COLO829 (cell line): ENCODE measurements at regions not wholly inside any gene's neighbourhood (a gene's known extent, or its start where the extent isn't known, plus 50 kb on each side); places are given as distances from the start of the nearest gene placed in this dataset.
"Not testable (repeated sequence)": the region's sequence is repeated elsewhere in the genome, so short reads cannot be mapped to it uniquely, and the experiment has no call there.

Experiments
- DNase-seq: peaks from one replicate; pipeline ENCODE4 v3.0.0; 2012; ENCODE audit warnings: low spot score

GRCh38 chr1:229133151-229133550 lies 137.8 kb upstream of the RAB4A start:
- DNase-seq: no peak

DNA sequence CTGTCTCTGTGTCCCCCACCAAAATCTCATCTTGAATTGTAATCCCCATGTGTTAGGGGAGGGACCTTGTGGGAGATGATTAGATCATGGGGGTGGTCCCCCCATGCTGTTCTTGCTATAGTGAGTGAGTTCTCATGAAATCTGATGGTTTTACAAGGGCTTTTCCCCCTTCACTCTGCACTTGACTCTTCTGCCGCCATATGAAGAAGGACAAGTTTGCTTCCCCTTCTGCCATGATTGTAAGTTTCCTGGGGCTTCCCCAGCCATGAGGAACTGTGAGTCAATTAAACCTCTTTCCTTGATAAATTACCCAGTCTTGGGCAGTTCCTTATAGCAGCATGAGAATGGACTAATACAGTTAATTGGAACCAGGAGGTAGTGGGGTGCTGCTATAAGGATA lies 137.1 kb upstream of the RAB4A start:
- no peak for DNase-seq

DNA sequence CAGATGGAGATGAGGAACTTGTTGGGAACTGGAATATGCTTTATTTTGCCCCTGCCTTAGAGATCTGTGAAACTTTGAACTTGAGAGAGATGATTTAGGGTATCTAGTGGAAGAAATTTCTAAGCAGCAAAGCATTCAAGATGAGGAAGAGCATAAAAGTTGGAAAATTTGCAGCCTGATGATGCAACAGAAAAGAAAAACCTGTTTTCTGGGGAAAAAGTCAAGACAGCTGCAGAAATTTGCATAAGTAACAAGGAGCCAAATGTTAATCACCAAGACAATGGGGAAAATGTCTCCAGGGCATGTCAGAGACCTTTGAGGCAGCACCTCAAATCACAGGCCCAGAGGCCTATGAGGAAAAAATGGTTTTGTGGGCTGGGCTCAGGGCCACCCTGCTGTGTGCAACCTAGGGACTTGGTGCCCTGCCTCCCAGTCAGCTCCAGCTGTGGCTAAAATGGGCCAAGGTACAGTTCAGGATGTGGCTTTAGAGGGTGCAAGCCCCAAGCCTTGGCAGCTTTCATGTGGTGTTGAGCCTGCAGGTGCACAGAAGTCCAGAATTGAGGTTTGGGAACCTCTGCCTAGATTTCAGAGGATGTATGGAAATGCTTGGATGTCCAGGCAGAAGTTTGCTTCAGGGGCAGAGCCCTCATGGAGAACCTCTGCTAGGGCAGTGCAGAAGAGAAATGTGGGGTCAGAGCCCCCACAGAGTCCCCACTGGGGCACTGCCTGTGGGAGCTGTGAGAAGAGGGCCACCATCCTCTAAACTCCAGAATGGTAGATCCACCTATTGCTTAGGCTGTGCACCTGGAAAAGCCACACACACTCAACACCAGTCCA lies 136.3 kb upstream of the RAB4A start:
- DNase-seq: not testable (repeated sequence)

DNA sequence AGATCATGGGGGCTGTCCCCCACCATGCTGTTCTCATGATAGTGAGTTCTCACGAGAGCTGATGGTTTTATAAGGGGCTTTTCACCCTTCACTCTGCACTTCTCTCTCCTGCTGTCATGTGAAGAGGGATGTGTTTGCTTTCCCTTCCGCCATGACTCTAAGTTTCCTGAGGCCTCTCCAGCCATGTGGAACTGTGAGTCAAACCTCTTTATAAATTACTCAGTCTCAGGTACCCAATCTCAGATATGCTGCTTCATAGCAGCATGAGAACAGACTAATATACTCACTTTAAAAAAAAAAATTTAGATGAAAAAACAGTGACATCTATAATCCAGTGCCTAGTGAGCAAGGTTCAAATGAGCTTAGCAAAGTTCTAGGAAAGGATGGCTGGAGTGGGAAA lies 135.1 kb upstream of the RAB4A start:
- DNase-seq: no peak

DNA sequence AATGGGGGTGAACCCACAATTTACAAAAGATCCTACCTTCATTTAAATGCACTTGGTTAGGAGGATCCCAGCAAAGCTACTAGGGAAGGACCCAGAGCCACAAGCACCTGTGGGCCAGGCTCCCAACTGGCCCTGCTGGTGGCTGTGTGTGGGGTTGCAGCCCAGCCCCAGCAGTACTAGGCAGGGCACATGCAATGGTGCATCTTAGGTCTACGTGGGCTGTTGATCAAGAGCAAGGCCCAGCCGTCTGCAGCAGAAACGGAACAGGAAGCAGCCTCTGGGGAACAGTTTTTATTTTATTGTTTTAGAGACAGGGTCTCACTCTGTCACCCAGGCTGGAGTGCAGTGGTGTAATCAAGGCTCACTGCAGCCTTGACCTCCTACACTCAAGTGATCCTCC lies 134.1 kb upstream of the RAB4A start:
- DNase-seq: no peak

GRCh38 chr1:229137271-229137670 lies 133.6 kb upstream of the RAB4A start:
- no peak for DNase-seq

GRCh38 chr1:229138058-229138457 lies 132.9 kb upstream of the RAB4A start:
- DNase-seq: no peak

DNA sequence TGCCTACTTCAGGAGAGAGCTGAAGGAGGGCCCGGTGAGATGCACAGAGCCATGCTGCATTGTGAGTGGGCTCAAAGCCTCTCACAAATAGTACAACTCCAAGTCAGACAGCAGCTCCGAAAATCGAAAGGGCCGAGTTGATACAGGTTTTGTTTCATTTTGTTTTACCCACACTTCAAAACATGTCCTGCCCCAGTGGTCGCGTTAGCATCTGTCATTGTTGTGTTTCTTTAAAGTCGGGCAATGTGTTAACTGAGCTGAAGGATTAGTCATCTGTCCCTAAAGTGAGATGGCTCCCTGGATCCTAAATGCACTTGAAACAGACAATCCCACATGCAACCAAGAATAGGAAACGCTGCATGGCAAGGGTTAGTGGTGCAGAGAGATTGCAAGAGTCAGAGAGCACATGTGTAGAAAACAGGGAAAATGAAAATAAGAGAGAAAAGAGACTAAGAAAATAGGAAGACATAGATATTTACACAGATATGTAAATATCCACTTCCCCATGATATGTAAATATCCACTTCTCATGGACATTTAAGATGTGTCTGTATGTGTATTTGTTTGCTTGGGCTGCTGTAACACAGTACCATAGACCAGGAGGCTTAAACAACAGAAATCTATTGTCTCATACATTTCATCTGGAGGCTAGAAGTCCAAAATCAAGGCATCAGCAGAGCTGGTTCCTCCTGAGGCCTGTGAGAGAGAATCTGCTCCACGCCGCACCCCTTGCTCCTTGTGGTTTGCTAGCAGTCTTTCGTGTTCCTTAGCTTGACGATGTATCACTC lies 131.4 kb upstream of the RAB4A start:
- no peak for DNase-seq

DNA sequence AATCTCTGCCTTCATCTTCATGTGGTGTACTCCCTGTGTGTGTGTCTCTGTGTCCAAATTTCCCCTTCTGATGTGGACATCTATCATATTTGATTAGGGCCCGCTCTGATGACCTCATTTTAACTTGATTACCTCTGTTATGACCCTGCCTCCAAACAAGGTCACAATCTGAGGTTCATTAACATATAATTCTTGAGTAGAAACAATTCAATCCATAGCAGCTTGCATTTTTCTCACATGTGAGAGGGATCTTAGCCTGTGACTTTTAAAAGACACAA lies 130.9 kb upstream of the RAB4A start:
- no peak for DNase-seq

DNA sequence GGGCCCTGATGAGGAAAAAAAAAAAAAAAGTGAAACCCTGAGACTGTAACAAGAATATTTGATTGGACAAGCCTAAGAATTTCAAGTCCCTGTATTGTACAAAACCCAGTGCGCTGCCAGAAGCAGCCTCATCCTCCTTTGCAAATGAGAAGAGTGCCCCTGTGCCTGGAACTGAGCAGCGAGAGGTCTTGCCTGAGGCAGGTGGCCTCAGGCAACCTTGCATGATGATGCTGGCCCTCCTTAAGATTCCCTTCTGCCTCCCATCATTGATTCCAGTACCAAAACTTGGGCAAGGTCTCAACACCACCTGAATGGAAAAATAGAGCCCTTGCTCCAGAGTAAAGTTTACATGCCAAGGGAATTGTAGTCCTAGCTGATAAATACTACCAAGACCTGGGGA lies 129.6 kb upstream of the RAB4A start:
- DNase-seq: no peak

GRCh38 chr1:229141689-229142377 lies 129.1 kb upstream of the RAB4A start:
- DNase-seq: no peak

DNA sequence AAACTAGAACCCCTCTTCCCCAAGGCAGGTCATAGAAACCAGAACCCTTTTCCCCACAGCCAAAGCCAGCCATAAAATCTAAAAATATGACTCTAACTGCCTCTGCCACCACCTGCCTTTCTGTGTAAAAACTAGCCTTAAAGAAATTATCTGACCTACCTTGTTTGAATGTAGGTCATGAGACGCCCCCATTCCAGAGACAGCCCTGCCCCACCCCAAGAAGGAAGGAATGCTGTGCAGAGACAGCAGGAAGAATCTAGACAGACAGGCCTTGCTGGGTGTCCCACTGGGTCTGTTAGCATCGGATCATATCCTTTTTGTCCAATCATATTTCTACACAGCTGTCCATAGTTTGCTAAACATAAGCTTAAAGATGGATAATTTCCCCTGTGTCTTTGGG lies 128.4 kb upstream of the RAB4A start:
- DNase-seq: no peak

GRCh38 chr1:229146647-229147046 lies 124.3 kb upstream of the RAB4A start:
- DNase-seq: no peak

DNA sequence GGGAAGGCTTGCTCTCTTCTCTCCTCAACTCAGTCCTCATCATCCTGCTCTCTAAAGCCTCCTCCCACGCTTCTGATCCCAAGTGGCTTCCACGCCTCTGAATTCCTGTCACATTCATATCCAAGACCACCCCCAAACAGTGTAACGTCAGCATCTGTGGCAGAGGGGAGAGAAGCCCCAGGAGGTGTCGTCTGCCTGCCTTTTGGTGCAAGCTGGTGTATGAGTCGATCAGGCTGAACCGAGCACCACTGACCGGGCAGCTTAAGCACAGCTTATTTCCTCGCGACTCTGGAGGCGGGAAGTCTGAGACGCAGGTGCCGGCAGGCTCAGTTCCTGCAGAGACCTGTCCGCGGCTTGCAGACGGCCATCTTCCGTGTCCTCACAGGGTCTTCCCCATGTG lies 123.8 kb upstream of the RAB4A start:
- DNase-seq: no peak

GRCh38 chr1:229148041-229148671 lies 122.8 kb upstream of the RAB4A start:
- no peak for DNase-seq

DNA sequence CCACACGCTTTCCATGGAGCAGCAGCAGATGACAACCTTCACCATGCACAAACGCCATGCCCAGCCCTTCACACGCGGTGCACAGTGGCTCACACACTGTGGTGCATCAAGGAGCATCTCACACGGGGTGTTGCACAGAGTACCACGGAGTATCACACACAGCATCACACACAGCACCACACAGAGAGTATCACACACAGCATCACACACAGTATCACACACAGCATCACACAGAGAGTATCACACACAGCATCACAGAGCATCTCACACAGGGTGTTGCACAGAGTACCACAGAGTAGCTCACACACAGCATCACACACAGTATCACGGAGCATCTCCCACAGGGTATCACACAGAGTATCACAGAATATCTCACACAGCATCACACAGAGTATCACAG lies 122.2 kb upstream of the RAB4A start:
- DNase-seq: no peak

GRCh38 chr1:229149435-229149834 lies 121.5 kb upstream of the RAB4A start:
- no peak for DNase-seq

DNA sequence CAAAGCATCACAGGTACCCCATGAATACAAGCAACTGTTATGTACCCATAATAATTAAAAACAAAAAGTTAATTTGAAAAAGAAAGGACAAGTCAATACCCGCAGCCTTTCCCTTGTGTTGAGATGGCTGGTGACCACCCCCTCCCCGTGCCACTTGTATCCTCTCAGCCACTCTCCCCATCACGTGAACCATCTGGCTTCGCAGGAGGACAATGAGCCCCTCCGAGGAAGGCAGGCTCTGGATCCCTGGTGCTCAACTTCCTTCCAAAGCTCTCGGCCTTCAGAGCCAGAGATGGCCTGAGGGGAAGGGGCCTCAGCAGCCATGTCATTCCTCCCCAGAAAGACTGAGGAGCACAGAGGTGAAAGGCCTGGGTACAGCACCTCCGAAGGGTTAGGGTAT lies 120.4 kb upstream of the RAB4A start:
- DNase-seq: no peak

DNA sequence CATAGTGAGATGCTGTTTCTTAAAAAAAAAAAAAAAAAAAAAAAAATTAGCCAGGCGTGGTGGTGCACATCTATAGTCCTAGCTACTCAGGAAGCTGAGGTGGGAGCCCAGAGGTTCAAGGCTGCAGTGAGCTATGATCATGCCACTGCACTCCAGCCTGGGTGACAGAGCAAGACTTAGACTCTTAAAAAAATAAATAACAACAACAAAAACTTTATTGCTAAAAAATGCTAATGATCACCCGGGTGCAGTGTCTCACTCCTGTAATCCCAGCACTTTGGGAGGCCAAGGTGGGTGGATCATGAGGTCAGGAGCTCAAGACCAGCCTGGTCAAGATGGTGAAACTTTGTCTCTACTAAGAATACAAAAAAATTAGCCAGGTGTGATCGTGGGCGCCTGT lies 119.5 kb upstream of the RAB4A start:
- DNase-seq: not testable (repeated sequence)

DNA sequence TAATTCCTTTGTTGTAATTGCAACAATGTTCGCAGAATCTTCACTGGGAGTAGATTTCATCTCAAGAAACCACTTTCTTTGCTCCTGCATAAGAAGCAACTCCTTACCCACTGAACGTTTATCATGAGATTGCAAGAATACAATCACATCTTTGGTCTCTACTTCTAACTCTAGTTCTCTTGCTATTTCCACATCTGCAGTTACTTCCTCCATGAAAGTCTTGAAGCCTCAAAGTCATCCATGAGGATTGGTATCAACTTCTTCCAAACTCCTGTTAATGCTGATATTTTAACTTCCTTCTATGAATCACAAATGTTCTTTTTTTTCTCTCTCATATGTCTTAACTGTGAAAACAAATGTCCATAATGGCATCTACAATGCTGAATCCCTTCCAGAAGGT lies 118.6 kb upstream of the RAB4A start:
- DNase-seq: no peak

DNA sequence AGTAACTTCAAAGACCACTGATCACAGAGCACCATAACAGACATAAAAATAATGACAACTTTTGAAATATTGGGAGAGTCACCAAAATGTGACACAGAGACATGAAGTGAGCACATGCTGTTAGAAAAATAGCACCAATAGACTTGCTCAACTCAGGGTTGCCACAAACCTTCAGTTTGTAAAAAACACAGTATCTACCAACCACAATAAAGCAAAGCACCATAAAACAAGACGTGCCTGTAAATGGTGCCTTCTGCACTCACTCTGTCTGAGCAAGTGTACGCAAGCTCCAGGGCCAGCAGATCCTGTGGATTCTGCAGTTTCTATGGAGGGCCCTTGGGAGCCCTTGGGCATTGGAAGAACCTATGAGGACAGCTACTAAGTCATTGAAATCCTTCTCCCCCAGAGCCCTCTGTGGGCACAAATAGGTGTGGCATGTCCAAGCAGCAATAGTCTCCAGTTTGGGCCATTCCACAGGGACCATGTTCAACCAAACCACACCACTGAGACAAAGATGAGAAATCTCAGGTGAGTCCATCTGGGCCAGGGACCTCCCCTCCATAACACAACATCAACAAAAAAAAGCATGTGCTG lies 116.9 kb upstream of the RAB4A start:
- no peak for DNase-seq

DNA sequence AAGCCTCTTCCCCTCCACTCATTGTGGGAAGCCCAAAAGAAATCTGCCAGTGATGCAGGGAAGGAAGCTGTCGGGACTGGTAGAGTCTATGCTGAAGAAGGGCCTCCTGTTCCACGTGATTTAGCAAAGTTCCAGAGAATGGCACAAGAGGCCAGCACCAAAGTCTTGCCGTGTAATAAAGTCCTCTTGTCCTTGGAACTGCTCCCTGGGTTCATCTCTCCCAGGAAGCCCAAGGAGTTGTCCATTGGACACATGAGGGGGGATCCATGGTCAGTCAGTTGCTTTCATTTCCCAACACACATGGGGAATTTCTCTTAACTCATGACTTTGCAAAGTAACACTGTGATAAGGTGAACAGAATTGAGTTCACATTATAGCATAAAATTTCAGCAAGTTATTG lies 116.1 kb upstream of the RAB4A start:
- no peak for DNase-seq
